ENCODE measurements at regions not wholly inside any gene's neighbourhood (a gene's known extent, or its start where the extent isn't known, plus 50 kb on each side); places are given as distances from the start of the nearest gene placed in this dataset.

- TF ChIP-seq CTCF (conservative IDR thresholded peaks at IDR 0.05; ENCODE audit: low read length) (no peak), EZH2phosphoT487 (IDR thresholded peaks at IDR 0.05; ENCODE audit: borderline replicate concordance) (no peak)
- no peaks in the 10 kb centered on the region for H3K79me2 ChIP-seq (ENCODE audit: insufficient read depth, low read length)
- no peaks in the 10 kb centered on the region for H3K4me1 ChIP-seq (ENCODE audit: insufficient read depth, low read length, poor library complexity, severe bottlenecking)
- no peaks in the 10 kb centered on the region for H3K9me2 ChIP-seq (replicated peaks; ENCODE audit: low read depth, low read length)
- no peaks in the 10 kb centered on the region for H4K20me1 ChIP-seq (ENCODE audit: insufficient read depth, low read length, poor library complexity, severe bottlenecking)
- no peak overlapping the region for H2AFZ ChIP-seq (ENCODE audit: low read length)
- H3F3A ChIP-seq (ENCODE audit: low read depth): no peaks in the 10 kb centered on the region
- no peaks in the 10 kb centered on the region for H3K36me3 ChIP-seq (ENCODE audit: insufficient read depth, low read length)
- H3K9me3 ChIP-seq (ENCODE audit: insufficient read depth, low read depth, low read length): no peaks in the 10 kb centered on the region
- no peak overlapping the region for H3K4me2 ChIP-seq (ENCODE audit: low read depth, low read length, poor library complexity, severe bottlenecking)
- no peaks in the 10 kb centered on the region for H3K27me3 ChIP-seq (ENCODE audit: insufficient read depth, low read length, poor library complexity, severe bottlenecking)
- no peak overlapping the region for H3K9ac ChIP-seq (ENCODE audit: low read depth, low read length, poor library complexity, severe bottlenecking)
- no peak overlapping the region for H3K4me3 ChIP-seq (ENCODE audit: low read length, poor library complexity, severe bottlenecking)
Observed at GRCh38 chr13:66200555-66200954, 1029.6 kb downstream of the PCDH9 start.

DNA sequence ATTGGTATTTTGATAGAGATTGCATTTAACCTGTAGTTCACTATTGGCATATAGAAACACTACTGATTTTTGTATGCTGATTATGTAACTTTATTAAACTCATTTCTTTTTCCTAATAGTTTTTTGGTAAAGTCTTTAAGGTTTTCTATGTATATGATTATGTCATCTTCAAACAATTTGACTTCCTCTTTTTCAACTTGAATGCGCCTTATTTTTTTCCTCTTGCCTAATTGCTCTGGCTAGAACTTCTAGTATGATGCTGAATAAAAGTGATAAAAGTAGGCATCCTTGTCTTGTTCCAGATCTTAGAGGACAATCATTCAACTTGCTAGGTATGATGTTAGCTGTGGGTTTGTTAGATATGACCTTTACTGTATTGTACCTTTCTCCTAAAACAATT, 1034.9 kb downstream of the PCDH9 start:
- Histone ChIP-seq H3K4me3 (ENCODE audit: low read length, poor library complexity, severe bottlenecking) (no peak overlapping the region), H2AFZ (ENCODE audit: low read length) (no peak overlapping the region), H3K79me2 (ENCODE audit: insufficient read depth, low read length) (no peaks in the 10 kb centered on the region), H3K9ac (ENCODE audit: low read depth, low read length, poor library complexity, severe bottlenecking) (no peak overlapping the region), H3K36me3 (ENCODE audit: insufficient read depth, low read length) (no peaks in the 10 kb centered on the region), H3K9me3 (ENCODE audit: insufficient read depth, low read depth, low read length) (no peaks in the 10 kb centered on the region), H3F3A (ENCODE audit: low read depth) (no peaks in the 10 kb centered on the region), H3K27me3 (ENCODE audit: insufficient read depth, low read length, poor library complexity, severe bottlenecking) (no peaks in the 10 kb centered on the region), H3K4me1 (ENCODE audit: insufficient read depth, low read length, poor library complexity, severe bottlenecking) (no peaks in the 10 kb centered on the region), H4K20me1 (ENCODE audit: insufficient read depth, low read length, poor library complexity, severe bottlenecking) (no peaks in the 10 kb centered on the region), H3K4me2 (ENCODE audit: low read depth, low read length, poor library complexity, severe bottlenecking) (no peak overlapping the region), H3K9me2 (replicated peaks; ENCODE audit: low read depth, low read length) (no peaks in the 10 kb centered on the region)
- TF ChIP-seq CTCF (conservative IDR thresholded peaks at IDR 0.05; ENCODE audit: low read length) (no peak), EZH2phosphoT487 (IDR thresholded peaks at IDR 0.05; ENCODE audit: borderline replicate concordance) (no peak)

DNA sequence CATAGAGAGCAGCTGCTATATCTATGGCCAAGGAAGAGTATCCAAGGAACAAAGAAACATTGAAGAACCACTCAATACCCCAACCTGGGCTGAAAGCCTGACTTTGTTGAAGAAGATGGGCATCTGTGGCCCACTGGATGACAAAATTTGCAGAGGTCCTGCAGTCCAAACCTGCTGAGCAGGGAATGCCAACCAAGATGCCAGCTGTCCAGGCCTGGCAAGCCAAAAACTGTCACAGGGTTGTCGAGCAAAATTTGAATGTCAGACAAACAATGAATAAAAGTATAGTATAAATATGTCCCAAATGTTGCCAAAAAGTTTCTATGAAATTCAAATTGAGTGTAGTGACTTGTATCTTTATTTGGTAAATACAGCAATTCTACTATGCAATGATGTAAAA, 1040.2 kb downstream of the PCDH9 start:
- Histone ChIP-seq H3K9ac (ENCODE audit: low read depth, low read length, poor library complexity, severe bottlenecking) (no peak overlapping the region), H2AFZ (ENCODE audit: low read length) (no peak overlapping the region), H3K79me2 (ENCODE audit: insufficient read depth, low read length) (no peaks in the 10 kb centered on the region), H3K4me3 (ENCODE audit: low read length, poor library complexity, severe bottlenecking) (no peak overlapping the region), H3K9me2 (replicated peaks; ENCODE audit: low read depth, low read length) (no peaks in the 10 kb centered on the region), H3K9me3 (ENCODE audit: insufficient read depth, low read depth, low read length) (no peaks in the 10 kb centered on the region), H3K4me2 (ENCODE audit: low read depth, low read length, poor library complexity, severe bottlenecking) (no peak overlapping the region), H4K20me1 (ENCODE audit: insufficient read depth, low read length, poor library complexity, severe bottlenecking) (no peaks in the 10 kb centered on the region), H3K36me3 (ENCODE audit: insufficient read depth, low read length) (no peaks in the 10 kb centered on the region), H3K27me3 (ENCODE audit: insufficient read depth, low read length, poor library complexity, severe bottlenecking) (no peaks in the 10 kb centered on the region), H3K4me1 (ENCODE audit: insufficient read depth, low read length, poor library complexity, severe bottlenecking) (no peaks in the 10 kb centered on the region), H3F3A (ENCODE audit: low read depth) (no peaks in the 10 kb centered on the region)
- TF ChIP-seq EZH2phosphoT487 (IDR thresholded peaks at IDR 0.05; ENCODE audit: borderline replicate concordance): no peak
- no peak for TF ChIP-seq CTCF (conservative IDR thresholded peaks at IDR 0.05; ENCODE audit: low read length)

All from Loucy (cell line).